ENCODE measurements at regions not wholly inside any gene's neighbourhood (a gene's known extent, or its start where the extent isn't known, plus 50 kb on each side); places are given as distances from the start of the nearest gene placed in this dataset.

DNA sequence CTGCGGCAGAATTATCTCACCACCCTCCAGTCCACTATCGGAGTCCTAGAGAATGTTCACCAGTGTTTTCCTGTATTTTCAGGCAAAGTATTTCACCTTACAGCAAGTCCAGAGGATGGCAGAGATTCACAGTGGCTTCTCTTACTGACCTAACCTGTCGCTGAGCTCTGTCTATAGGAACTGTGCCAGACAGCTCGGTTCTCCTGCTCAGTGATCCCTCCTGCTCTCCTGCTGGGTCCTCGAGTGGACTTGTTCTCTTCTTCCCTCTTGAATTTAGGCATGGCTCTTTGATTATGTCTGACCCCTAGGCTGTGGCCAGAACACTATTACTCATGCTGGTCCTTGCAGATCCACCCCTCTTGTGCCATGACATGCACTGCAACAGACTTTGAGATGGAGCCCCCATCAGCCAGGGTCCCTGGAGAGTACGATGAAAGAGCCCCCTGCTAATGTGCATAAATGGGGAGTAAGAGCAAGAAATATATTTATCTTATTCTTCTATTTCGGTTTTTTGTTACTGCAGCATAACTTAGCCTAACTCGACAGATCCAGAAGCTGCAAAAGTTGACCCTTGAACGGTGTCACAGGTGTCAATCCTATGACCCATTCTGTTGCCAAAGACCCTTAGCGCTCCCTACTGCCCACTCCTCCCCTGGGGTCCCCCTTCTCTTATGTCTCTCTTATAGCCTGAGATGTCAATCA, 439.4 kb downstream of the ZNF536 start:
- Histone ChIP-seq H4K8ac (replicated peaks; ENCODE audit: insufficient read length, low read depth, low read length) (no peak overlapping the region), H3K18ac (ENCODE audit: insufficient read length, low read depth, low read length) (no peak overlapping the region), H3K27ac (ENCODE audit: insufficient read length, low read depth, low read length) (no peak overlapping the region), H3K4me1 (ENCODE audit: insufficient read depth, low read length) (no peaks in the 10 kb centered on the region), H2BK5ac (ENCODE audit: insufficient read length, low read length) (no peak overlapping the region), H3T11ph (ENCODE audit: low read length) (no peak overlapping the region), H3K79me1 (ENCODE audit: insufficient read depth, low read depth, low read length, poor library complexity, severe bottlenecking) (no peaks in the 10 kb centered on the region), H3K4ac (ENCODE audit: low read depth, low read length) (no peak overlapping the region), H4K20me1 (ENCODE audit: control insufficient read depth, insufficient read depth, insufficient read length) (no peaks in the 10 kb centered on the region), H2BK15ac (ENCODE audit: low read depth, low read length) (no peak overlapping the region), H2BK20ac (ENCODE audit: low read depth, low read length, poor library complexity, severe bottlenecking) (no peak overlapping the region), H3K14ac (ENCODE audit: insufficient read depth, low read length) (no peak overlapping the region), H3K23me2 (ENCODE audit: insufficient read length, low read depth, low read length, poor library complexity, severe bottlenecking) (no peaks in the 10 kb centered on the region), H3K23ac (ENCODE audit: insufficient read length, low read depth, low read length) (no peak overlapping the region), H2AFZ (ENCODE audit: low read length) (no peak overlapping the region), H2AK5ac (ENCODE audit: insufficient read length, low read length) (no peak overlapping the region), H3K4me2 (ENCODE audit: insufficient read depth, insufficient read length, low read length) (no peak overlapping the region), H4K91ac (ENCODE audit: insufficient read length, low read depth, low read length) (no peak overlapping the region), H2BK12ac (ENCODE audit: insufficient read length, low read depth, low read length) (no peak overlapping the region), H2BK120ac (ENCODE audit: low read depth, low read length, poor library complexity, severe bottlenecking) (no peak overlapping the region), H3K56ac (ENCODE audit: insufficient read length, low read depth, low read length) (no peak overlapping the region), H3K27me3 (ENCODE audit: insufficient read depth, low read length) (no peaks in the 10 kb centered on the region), H3K79me2 (ENCODE audit: insufficient read depth, low read length) (no peaks in the 10 kb centered on the region), H3K9me3 (ENCODE audit: control insufficient read depth, low read depth, low read length) (no peaks in the 10 kb centered on the region), H4K5ac (ENCODE audit: insufficient read length, low read depth, low read length) (no peak overlapping the region), H3K9ac (ENCODE audit: extremely low read depth, insufficient read length, low read length) (no peak overlapping the region)
- DNase-seq, result no peak
- WGBS (ENCODE audit: extremely low coverage, insufficient read length, low lambda C conversion rate), result no CpG with 5 or more reads among the region's 10 CpGs
- H3K27me3 Mint-ChIP-seq (ENCODE audit: low read depth), result peaks cover 16% of the 10 kb centered on the region
- peaks cover 3 to 8% of the 10 kb centered on the region in 2 experiments; a peak in 3 of 5 replicates for H3K9me3 Mint-ChIP-seq
- H3K4me3 Mint-ChIP-seq, result no peak overlapping the region
- peaks cover 0 to 2% of the 10 kb centered on the region in 2 experiments; a peak in 1 of 4 replicates for H3K4me1 Mint-ChIP-seq
- no peak overlapping the region for H3K27ac Mint-ChIP-seq
- no peaks in the 10 kb centered on the region; a peak in 1 of 7 replicates for H3K36me3 Mint-ChIP-seq (ENCODE audit: insufficient read depth in 1 of 3, low read depth in 3 of 3)
- TF ChIP-seq, protein P1, sequence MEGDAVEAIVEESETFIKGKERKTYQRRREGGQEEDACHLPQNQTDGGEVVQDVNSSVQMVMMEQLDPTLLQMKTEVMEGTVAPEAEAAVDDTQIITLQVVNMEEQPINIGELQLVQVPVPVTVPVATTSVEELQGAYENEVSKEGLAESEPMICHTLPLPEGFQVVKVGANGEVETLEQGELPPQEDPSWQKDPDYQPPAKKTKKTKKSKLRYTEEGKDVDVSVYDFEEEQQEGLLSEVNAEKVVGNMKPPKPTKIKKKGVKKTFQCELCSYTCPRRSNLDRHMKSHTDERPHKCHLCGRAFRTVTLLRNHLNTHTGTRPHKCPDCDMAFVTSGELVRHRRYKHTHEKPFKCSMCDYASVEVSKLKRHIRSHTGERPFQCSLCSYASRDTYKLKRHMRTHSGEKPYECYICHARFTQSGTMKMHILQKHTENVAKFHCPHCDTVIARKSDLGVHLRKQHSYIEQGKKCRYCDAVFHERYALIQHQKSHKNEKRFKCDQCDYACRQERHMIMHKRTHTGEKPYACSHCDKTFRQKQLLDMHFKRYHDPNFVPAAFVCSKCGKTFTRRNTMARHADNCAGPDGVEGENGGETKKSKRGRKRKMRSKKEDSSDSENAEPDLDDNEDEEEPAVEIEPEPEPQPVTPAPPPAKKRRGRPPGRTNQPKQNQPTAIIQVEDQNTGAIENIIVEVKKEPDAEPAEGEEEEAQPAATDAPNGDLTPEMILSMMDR (conservative IDR thresholded peaks at IDR 0.05), result no peak

All from H9 (cell line).